IPS-18c (cell line): ENCODE measurements at regions not wholly inside any gene's neighbourhood (a gene's known extent, or its start where the extent isn't known, plus 50 kb on each side); places are given as distances from the start of the nearest gene placed in this dataset.
"Not testable (repeated sequence)": the region's sequence is repeated elsewhere in the genome, so short reads cannot be mapped to it uniquely, and the experiment has no call there.

Experiments
- H3K4me3 ChIP-seq: 2 replicates; pipeline ENCODE4 v1.7.0; 2013; ENCODE audit warnings: low read depth, mild to moderate bottlenecking, low read length, moderate library complexity; ENCODE audit not compliant: insufficient read depth
- H3K9me3 ChIP-seq: one replicate; pipeline ENCODE4 v1.6.1; 2013; ENCODE audit warnings: mild to moderate bottlenecking, low read length, moderate library complexity; ENCODE audit not compliant: control insufficient read depth, insufficient read depth

DNA sequence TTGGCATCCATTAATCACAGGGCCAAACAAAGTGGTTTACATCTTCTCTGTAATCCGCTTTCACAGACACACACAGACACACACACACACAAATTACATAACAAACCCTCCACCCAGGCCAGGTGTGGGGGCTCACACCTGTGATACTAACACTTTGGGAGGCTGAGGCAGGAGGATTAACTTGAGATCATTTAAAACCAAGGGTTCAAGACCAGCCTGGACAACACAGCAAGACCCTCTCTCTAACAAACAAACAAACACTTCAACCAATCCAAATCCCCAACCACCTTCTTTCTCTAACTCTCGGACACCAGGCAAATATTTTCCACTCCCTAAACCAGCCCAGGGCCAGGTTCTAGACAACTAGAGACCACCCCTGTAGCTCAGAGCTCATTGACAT, 79.5 kb upstream of the XPO1 start:
- Histone ChIP-seq H3K4me3 (no peak overlapping the region), H3K9me3 (no peaks in the 10 kb centered on the region)

DNA sequence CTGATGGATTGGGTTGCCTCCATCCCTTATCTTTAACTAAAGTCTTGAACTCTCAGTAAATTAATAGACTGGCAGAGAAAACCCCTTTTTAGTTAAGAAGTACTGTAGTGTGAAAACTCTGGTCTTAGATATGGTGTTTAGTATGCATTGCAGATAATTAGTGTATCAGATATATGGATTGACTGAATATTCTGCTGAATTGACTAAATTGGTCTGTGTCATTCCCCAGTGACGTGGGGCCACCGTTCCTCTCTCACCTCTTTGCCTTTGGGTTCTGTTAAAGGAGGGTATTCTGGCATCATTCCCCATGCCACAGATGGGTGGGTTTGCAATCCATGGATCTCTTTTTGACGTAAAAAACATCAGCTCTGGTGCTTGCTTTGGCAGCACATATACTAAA, 67.1 kb upstream of the XPO1 start:
- Histone ChIP-seq H3K4me3 (no peak overlapping the region), H3K9me3 (no peaks in the 10 kb centered on the region)

DNA sequence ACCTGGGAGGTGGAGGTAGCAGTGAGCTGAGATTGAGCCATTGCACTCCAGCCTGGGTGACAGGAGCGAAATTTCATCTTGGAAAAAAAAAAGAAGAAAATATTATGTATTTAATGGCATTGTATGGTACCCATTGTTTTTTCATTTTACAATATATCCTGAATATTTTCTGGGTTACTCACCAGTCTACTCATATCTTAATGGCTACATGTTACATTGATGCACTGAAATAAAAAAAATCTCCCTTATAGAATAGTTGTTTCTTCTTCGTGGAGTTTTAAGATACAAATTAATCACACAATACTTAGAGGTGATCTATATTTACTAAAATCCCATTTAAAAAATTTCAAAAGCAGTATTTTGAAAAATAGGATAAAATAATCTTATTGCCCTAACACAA, 66.3 kb upstream of the XPO1 start:
- H3K4me3 ChIP-seq = no peak overlapping the region

DNA sequence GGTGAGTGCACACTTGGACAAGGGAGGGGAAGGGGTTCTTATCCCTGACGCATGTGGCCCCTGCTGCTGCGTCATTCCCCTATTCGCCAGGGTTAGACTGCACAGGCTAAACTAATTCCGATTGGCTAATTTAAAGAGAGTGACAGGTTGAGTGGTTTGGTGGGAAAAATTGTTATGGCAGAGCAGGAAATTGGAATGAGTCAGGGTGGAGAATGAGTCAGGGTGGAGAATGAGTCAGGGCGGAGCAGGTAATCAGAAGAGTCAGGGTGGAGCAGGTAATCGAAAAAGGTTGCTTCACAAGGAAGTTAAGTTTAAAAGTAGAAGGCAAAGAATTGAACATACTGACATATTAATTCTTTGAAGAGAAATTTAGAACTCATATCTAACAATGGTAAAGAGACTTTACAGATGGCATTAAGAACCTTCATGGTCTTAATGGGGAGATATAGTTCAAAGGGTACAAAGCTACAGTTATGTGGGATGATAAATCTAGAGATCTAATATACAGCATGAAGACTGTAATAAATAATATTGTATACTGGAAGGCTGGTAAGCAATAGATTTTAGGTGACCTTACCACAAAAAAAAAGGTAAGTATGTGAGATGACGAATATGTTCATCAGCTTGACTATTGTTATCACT, 60.5 kb upstream of the XPO1 start:
- not testable (repeated sequence) for H3K9me3 ChIP-seq, H3K4me3 ChIP-seq

More for the DNA sequence above, 66.3 kb upstream of the XPO1 start:
- H3K9me3 ChIP-seq = no peaks in the 10 kb centered on the region

DNA sequence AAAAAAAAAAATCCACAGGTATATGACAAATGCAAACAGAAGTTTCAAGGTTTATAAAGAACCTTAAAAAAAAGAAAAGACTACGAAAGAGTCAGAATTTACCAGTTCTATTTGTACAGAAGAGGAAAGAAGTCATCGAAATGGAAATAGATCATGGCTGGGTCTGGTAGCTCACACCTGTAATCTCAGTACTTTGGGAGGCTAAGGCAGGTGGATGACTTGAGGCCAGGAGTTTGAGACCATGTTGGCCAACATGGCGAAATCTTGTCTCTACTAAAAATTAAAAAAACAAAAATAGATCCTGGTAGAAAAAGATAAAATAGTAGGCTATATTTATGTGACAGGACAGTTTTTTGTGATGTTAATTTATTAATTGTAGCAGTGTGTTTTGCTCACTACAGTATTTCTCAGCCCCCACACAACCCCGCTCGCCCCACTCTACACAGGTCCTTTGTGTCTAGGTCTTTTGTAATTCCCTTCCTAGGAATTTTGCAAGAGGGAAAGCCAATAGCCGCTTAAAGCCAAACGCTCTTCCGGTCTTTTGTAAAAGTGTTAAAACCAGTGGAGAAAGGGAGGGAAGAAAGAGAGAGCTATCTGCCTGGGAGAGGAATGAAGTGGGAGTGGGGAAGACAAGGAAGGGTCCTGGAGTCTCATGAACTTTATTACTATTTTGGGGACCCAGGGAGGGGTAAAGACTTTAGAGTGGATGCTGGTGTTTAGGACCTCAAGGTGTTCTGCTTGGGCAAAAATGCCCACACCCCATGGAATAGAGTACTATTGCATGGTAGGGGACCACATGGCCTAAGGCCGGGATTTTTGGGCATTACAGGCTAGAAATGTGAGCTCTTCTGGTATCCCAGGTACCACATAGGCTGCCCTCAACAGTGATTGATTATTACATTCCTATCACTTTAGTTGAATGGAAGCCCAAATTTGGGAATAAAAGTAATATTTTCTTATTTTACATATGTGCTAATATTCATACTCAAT, 59.4 kb upstream of the XPO1 start:
- no peak overlapping the region for H3K4me3 ChIP-seq

DNA sequence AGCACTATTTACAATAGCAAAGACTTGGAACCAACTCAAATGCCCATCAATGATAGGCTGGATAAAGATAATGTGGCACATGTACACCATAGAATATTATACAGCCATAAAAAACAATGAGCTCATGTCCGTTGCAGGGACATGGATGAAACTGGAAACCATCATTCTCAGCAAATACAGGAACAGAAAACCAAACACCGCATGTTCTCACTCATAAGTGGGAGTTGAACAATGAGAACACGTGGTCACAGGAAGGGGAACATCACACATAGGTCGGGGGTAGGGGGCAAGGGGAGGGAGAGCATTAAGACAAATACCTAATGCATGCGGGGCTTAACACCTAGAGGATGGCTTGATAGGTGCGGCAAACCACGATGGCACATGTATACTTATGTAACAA, 56.0 kb upstream of the XPO1 start:
- not testable (repeated sequence) for H3K9me3 ChIP-seq

More for the DNA sequence above, 59.4 kb upstream of the XPO1 start:
- no peaks in the 10 kb centered on the region for H3K9me3 ChIP-seq

DNA sequence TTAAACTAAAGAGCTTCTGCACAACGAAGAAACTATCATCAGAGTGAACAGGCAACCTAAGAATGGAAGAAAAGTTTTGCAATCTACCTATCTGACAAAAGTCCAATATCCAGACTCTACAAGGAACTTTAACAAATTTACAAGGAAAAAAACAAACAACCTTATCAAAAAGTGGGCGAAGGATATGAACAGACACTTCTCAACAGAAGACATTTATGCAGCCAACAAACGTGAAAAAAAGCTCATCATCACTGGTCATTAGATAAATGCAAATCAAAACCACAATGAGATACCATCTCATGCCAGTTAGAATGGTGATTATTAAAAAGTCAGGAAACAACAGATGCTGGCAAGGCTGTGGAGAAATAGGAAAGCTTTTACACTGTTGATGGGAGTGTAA, 55.5 kb upstream of the XPO1 start:
- not testable (repeated sequence) for H3K4me3 ChIP-seq, H3K9me3 ChIP-seq

More for the DNA sequence above, 56.0 kb upstream of the XPO1 start:
- H3K4me3 ChIP-seq = not testable (repeated sequence)

DNA sequence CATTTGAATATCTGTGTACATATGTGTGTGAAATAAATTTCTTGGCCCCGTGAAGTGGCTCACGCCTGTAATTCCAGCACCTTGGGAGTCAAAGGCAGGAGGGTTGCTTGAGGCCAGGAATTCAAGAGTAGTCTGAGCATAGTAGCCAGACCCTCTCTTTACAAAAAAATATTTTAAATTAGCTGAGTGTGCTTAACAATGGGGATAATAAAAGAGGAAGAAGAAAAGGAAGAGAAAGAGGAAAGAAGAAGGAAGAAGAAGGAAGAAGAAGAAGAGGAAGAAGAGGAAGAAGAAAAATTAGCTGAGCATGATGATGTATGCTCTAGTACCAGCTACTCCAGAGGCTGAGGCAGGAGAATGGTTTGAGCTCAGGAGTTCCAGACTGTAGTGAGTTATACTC, 52.1 kb upstream of the XPO1 start:
- Histone ChIP-seq H3K4me3 (no peak overlapping the region), H3K9me3 (no peaks in the 10 kb centered on the region)

DNA sequence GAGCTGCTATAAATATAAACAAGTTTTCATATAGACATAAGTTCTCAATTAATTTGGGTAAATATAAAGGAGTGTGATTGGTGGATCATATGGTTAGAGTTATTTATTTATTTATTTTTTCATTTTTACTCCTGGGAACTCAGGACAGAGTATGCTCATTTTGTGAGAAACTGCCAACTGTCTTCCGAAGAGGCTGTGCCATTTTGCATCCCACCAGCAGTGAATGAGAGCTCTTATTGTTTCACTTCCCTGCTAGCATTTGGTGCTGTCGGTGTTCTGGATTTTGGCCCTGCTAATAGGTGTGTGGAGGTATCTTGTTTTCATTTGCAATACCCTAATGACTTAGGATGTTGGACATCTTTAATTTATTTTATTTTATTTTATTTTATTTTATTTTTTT, 50.4 kb upstream of the XPO1 start:
- no peak overlapping the region for H3K4me3 ChIP-seq

More for the DNA sequence above, 50.4 kb upstream of the XPO1 start:
- H3K9me3 ChIP-seq = no peaks in the 10 kb centered on the region
